HG03060 (cell line): ENCODE measurements at regions not wholly inside any gene's neighbourhood (a gene's known extent, or its start where the extent isn't known, plus 50 kb on each side); places are given as distances from the start of the nearest gene placed in this dataset.

Experiments used
- ATAC-seq: cut with Tn5 transposase; IDR thresholded peaks from one replicate; pipeline ENCODE4 v1.9.1; 2021; ENCODE audit warnings: low read depth, moderate number of reproducible peaks; ENCODE audit not compliant: unreplicated experiment

DNA sequence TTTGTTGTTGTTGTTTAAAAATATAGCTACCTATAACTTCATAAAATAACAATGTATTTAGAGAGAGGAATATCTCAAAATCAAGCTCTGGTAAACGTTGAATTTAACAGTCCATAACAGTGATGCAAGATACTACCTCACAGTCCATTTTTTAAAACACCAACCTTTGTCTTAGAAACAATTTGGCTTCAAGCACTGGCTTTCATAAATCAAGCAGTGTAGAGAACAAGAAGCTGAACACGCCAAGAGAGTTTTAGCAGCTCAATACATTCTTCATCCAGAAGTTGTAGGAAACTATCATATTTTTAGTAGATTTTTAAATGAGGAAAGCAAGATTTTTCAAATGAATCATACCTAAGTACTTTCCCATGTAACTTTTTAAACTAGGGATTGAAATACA is 334.3 kb upstream of the ADAMTS5 start:
- no peak for ATAC-seq

DNA sequence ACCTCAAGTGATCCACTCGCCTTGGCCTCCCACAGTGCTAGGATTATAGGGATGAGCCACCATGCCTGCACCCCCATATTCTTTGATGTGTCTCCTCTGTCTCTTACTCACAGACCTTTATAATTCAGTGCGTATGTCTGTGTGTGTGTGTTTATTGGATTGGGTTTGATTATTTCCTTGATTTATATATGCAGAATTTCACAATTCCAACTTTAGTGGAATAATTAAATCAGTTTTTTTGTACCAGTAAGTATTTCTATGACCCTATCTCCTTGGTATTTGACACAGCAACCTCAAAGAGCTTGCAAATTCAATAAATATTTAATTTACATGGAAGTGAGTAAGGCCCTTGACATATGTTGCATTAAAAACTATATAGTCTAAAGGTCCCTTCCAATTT is 333.9 kb upstream of the ADAMTS5 start:
- ATAC-seq: no peak

DNA sequence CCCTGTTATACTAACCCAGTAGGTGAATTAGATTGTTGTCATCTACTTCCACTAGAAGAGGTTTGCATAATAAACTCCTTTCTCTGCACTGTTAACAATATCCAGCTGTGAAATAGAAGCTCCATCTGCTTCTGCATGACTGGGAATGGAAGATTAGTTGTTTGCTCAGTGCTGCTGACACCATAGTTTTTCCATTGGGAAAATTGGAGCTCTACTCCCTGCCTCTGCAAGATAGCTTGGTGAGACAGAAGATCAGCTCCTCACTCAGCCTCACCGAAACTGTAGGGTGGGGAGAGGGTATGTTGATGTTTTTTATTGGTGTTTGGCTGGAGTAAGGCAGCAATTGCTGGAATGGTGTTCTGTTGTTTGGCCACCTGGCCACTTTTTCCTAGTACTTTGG is 331.6 kb upstream of the ADAMTS5 start:
- no peak for ATAC-seq

DNA sequence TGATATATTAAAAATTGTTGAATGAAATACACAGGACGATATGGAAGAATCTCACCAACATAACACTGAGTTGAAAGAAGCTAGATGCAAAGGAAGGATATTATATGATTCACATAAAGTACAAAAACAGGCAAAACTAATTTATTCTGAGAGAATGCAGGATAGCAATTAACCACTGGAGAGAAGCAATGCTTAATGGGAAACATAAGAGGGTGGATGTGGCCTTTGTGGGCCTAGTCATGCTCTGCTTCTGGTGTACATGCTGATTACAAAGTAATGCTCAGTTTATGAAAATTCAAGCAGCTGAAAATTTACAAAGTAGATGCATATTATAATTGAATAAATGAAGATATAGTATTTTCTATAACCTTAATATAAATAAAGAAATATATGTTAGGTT is 326.4 kb upstream of the ADAMTS5 start:
- ATAC-seq: no peak

DNA sequence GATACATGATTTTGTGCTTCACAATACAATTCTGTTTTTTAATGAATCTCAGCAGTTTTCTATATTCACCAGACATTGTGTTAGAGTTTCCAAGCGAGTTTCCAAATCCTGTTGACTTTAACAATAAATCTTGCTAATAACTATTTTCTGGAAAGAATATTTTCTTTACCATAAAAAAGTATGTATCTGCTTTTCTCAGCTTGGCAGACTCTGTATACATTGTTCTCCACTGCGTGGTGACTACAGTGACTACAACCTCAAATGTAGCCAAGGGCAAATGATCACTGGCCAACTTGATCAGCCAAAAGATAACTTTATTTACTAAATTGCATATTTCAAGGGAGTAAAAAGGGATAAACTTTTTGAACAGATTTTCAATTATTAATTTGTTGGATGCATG is 325.9 kb upstream of the ADAMTS5 start:
- no peak for ATAC-seq

DNA sequence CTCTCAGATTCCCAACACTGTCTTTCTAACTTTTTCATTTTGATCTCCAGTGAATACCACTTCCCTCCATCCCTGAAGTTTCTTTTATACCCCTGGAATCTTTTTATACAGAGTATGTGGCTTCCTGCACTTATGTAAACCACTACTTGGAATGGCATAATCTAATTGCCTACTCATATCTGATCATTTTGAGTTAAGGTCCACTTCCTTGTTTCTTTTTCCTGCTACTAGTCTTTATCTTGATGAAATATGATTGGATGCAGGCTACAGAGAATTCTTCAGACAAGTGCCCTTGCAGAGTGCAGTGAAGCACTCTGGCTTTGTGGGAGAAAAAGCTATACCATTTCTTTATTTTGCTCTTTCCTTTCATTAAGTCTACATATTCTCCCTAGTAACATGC is 325.3 kb upstream of the ADAMTS5 start:
- no peak for ATAC-seq

DNA sequence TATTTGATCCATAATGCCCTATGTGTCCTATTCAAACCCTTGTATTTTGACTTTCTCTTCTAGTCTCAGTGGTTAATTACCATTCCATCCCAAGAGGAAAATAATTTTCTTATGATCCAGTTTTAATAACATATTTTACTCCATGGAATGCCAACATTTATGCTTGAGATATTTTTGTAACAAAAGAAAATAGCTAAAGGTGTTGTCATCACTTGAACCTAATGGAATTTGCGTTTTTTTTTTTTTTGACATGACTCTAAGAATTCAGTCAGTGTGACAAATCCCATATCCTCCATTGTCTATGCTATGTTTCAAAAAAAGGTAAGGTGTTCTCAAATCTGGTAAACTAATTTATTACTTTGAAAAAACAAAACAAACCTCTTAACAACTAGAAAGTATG is 324.1 kb upstream of the ADAMTS5 start:
- ATAC-seq: no peak

DNA sequence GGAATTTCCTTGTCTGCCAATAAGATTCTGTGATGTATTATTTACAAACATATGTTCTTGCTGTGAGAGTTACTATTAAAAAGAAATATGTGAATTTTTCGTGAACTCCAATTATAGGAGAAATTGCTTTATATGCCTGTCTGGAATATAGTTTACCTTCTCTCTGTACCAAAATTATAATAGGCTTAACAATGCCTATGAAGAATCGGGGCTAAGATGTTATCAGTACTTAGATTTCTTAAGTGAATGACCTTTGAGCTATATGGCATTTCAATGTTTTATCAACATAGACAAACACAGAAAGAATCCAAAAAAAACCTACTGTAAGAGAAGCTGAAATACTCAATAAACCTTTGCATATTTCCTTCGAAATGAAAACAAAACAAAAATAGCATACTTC is 323.1 kb upstream of the ADAMTS5 start:
- no peak for ATAC-seq

DNA sequence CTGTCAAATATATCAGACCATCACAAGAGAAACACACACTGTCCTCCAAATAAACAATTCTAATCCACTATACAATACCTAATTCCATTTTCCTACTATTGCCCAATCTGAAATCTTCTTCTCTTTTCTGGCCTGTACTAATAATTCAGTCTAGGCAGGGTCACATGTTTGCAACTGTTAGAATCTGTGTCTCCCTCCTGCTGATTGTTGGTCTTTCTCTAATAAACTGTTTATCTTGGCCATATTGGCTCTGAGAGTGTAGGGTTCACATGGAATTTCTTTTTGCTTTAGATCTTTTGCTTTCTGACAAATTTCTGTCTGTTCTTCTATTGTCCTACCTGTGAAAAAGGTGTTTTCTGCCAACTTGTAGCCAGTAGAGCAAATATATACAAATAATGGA is 319.9 kb upstream of the ADAMTS5 start:
- ATAC-seq: no peak

DNA sequence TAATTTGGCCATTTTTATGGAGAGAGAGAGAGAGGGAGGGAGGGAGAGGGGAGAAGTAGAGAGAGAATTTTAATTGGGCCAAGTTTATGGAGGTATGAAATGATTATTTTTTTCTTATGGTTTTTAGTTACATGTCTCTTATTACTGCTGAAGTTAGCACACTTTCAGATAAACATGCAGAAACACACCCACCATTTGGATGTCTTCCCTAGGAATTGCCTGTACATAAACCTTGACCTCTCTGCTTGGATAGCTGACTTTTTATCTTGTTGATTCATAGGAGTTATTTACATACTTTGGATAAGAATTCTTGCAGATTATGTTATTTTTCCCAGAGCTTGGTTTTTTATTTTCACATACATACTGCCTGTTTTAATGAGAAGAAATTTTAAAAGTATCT is 310.2 kb upstream of the ADAMTS5 start:
- no peak for ATAC-seq

DNA sequence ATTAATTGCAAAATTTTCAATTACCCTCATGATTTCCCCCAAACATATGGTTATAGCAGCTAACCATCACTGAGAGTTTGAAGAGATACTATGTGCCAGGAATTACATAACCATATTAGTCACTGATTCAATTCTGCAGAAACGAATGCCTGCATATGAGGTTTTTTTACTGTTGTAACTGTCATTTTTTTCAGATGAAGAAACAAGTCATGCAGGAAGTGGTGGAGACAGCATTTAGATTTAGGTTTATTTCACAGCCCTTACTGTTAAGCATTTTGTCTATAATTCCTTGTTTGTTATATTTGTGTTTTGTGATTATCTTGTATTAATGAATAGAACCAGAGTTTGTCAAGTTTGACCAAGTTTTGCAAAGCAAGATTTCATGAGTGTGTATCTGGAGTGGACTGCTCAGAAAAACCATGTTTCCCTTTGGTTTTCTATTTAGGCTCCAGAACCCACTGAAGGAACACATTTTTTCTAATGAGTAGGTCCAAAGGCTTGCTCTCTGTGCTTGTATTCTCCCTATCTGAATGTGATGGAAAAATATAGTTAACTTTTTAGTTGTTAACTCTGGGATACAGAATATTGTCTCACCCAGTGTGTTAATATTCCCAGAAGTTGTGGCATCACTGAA is 308.5 kb upstream of the ADAMTS5 start:
- no peak for ATAC-seq

DNA sequence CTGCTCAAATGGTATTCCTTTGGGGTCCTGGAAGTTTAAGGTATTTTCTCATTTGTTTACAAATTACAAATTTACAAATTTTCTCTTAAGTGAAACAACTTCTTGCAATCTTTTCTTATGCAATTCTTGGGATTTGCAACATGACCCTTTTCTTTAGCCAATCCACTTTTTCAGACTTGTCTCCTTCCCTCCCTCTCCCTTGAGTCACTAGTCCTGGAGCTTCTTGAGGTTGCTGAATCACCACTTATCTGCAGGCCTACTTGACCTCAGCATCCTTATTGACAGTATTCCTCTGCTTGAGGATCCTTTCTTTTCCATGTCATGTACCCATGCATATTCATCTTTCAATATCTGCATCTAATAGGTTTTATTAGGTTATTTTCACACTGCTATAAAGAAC is 302.8 kb upstream of the ADAMTS5 start:
- ATAC-seq: no peak

DNA sequence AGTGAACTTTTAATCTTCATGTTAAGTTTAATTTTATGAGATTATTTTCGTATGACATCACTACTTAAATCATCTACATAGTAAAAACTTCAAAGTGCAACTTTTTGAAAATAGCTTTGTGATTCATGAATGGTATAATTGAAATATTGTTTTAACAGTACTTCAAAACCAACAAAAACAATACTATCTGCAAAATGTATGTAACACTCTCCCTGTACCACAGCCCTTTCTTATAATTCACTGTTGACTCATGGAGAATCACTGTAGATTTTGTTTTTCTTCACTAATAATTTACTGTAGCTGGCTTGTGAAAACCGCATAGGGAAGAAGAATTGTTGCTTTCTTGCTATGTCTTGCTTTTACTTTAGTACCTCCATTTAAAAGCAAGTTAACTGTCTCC is 301.4 kb upstream of the ADAMTS5 start:
- no peak for ATAC-seq

DNA sequence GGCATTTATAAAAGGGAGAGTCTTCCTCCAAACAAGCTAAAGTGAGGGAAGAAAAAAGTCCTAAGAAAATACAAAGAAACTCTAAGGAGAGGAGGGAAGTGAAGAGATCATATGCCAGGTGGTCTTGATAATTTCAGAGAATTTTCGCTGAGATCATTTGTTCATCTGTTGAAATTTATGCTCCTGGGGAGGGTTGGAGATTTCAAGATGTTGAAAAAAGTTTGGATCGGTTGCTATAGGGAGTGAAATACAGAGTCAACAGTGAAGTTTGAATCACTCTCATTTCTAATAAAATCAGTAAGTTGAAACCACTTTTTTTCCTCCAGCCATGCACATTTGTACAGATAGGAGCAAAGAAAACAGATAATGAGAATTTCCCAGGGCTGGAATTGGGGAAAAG is 299.1 kb upstream of the ADAMTS5 start:
- ATAC-seq: no peak

DNA sequence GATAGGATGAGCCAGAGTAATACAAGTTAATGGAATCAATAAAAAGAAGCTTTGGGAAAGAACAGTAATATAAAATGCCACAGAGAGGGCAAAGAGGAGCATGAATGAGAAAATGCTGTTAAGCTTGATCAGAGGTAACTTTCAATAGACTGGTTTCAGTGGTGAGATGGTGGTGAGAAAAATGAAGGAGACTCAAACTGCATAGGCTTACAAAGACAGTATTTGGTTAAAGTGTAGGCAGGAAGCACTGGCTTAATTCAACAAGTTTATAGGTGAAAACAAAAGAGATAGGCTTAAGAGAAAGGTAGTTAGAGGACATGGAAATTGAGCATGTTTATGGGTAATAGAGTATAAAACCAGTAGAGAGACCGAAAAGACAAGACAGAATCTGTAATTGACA is 298.6 kb upstream of the ADAMTS5 start:
- no peak for ATAC-seq

DNA sequence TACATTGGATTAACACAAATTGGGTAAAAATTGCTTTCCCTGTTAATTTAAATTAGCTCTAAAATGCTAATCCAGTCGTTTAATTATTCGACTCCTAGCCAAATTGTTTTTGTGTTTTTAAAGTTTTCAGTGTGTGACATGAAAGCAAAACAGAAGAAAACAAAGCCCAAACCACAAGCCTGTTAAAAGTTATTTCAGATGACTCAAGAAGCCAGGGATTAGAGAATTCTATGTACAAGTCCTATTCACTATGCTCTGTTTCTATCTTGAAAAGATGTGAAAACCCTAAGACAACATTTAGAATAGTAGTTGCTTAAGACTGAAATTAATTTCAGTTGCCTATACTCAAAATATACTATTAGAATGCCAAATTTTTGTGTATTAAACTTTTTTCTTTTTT is 294.8 kb upstream of the ADAMTS5 start:
- no peak for ATAC-seq

DNA sequence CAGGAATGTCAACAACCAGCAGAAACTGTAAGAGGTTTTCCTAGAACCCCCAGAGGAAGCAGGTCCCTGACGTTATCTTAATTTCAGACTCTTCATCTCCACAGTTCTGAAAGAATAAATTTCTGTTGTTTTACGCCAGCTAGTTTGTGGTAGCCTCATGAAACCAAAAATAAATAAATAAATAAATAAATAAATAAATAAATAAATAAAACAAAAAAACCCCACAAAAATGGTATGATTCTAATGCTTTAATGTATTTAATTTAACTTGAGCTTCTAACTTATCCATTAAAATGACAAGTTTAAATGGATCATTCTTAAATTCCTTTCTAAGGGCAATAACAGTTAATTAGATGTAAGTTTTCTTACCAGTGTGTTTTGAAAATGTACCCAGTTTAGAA is 293.8 kb upstream of the ADAMTS5 start:
- no peak for ATAC-seq

DNA sequence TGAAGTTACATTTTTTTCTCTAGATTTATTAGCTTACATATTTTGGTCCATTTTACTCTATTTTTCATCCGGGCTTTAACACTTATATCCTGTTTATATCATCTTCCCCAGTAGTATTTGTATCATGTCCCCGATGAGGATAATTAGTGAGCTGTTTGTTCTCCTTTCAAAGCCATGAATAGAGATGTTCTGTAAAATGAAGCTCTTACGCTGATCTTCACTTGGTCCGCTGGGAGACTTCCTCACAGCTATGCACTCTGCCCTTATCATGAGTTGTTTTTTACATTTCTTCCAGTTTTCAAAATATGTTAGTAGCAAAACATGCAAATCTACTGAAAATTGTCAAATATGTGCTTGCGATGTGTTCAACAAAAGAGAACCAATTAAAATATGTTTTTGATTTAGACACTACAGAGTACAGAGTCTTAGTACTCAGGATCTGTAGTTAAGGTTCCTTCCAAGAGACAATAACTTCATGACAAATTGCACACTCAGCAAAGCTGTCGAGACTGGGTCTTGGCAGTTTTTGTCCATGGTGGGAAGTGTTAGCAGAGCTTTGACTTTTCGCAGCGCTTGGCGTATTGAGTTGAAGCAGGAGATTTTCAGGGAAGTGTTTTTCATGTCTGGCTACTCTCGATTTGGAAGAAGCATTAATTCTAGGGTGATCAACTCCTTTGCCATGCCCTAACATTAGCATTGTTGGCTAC is 292.0 kb upstream of the ADAMTS5 start:
- ATAC-seq: no peak

DNA sequence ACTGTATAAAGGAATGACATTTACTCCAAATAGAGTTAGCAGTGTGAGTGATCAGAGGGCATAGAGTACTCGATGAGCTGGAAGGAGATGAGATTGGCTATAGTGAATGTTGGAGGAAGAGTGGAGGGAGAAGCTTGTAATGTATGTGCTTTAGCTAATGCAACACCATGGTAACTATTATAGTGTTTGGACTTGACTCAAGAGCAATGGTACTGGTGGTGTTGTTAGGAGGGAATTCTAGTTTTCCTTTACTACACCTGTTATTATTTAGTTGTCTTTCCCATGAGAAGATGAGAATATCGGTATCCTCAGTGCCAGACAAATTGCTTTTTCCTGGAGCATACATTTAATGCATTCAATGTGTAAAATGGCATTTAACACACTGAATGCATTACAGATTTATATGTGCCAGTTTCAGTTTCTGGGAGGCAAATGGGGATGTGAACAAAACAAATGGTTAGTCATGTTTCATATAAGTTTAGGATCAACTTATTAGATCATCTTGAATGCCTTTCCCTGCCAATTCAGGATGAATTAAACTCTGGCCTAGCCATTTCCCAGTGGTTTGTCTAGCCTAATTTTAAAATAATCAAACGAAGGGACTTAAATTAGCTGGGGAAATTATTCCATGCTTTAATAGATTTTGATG is 291.1 kb upstream of the ADAMTS5 start:
- no peak for ATAC-seq

DNA sequence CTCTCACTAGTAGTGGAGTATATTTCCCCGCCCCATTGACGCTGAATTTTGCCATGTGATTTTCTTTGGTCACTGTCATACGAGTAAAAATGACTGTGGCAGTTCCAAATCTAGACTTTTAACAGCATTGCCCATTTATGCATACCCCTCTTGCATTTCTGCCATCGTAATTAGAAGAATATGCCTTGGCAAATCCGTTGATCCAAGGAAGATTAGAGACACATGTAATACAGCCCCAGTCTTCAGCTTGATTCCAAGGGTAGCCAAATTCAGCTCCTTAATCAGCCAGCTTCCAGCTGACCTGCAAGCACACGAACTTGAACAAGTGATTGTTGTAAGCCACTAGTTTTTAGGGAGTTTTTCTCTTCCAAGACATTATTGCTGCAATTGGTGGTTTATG is 290.3 kb upstream of the ADAMTS5 start:
- ATAC-seq: no peak

DNA sequence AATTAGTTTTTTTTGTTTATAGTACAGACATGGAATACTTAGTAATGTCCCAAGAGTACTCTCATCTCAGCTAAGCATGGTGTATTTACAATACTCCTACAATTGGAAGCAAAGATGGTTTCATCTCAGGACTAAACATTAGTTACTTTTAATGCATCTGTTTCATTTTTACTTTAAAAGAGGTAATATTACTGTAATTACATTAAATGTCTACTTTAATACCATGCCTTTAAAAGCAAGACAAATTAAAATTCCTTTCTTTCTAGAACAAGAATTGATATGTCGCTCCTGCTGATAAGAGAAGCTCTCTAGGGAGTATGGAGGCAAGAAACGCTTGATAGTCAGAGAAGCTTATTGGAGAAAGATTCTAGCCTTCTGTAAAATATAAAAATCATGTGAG is 284.9 kb upstream of the ADAMTS5 start:
- ATAC-seq: no peak

DNA sequence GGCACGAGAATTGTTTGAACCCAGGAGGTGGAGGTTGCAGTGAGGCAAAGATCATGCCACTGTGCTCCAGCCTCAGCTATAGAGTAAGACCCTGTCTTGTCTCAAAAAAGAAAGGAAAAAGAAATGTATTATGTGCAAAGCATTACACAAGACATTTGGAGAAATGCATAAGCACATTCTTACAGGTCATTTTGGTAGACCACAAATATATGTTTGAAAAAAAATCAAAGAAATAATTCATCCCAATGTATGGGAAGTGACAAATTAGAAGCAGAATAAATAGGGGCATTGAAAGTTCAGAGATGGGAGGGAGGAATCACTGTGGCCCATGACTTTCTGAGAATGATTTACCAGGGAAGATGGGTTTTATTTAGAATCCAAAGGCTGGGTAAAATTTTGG is 283.5 kb upstream of the ADAMTS5 start:
- no peak for ATAC-seq
